Body of pancreas (tissue), 4 donors: ENCODE measurements at regions not wholly inside any gene's neighbourhood (a gene's known extent, or its start where the extent isn't known, plus 50 kb on each side); places are given as distances from the start of the nearest gene placed in this dataset.

Experiments
- ATAC-seq: fragments of 150-250 bp; one replicate; pipeline ENCODE4 v1.9.1; 2016
- DNase-seq, 4 donors: peaks; one replicate each; pipeline ENCODE4 v3.0.0-alpha.2; 2019
- H3K27ac ChIP-seq, 4 donors: fragments of 200-600 bp; sonication (generic); 1 replicate in 3 of 4; 2 replicates in 1 of 4; pipeline versions ENCODE4 v1.5.1 to v1.6.1; 2016 to 2019; ENCODE audit warnings: mild to moderate bottlenecking in 1 of 4, mixed read lengths in 1 of 4, moderate library complexity in 1 of 4
- H3K27me3 ChIP-seq, 2 donors: fragments of 200-600 bp; sonication (generic); one replicate each; pipeline ENCODE4 v1.6.0; 2016; ENCODE audit warnings: mild to moderate bottlenecking in 1 of 2
- H3K36me3 ChIP-seq, 2 donors: fragments of 200-600 bp; sonication (generic); replicated peaks in 1 of 2; 2 replicates each; pipeline ENCODE4 v1.5.1; 2016; ENCODE audit warnings: low read depth in 2 of 2; ENCODE audit not compliant: insufficient read depth in 1 of 2
- H3K4me1 ChIP-seq: fragments of 200-600 bp; sonication (generic); one replicate; pipeline ENCODE4 v1.6.0; 2016
- H3K4me3 ChIP-seq, 2 donors: fragments of 200-600 bp; sonication (generic); 1 replicate in 1 of 2; 2 replicates in 1 of 2; pipeline ENCODE4 v1.5.1; 2016 to 2019
- H3K9me3 ChIP-seq, 3 donors: fragments of 200-600 bp; sonication (generic); 1 replicate in 2 of 3; 2 replicates in 1 of 3; pipeline ENCODE4 v1.5.1; 2016
- POLR2A ChIP-seq, 3 donors: fragments of 450-650 bp; IDR thresholded peaks; one replicate each; pipeline ENCODE4 v1.6.1; 2016; ENCODE audit warnings: antibody characterized with exemption in 3 of 3, mild to moderate bottlenecking in 2 of 3
- WGBS, 2 donors: methylation state at CpG; one replicate each; pipeline ENCODE4 v1.1.5; 2017; 5-methylcytosine and 5-hydroxymethylcytosine counted together
- intact Hi-C: fragments of 100-400 bp; cut with DNase I; formaldehyde crosslinking; loops from one replicate; pipeline ENCODE4 v1.15.1; 2023
- TF ChIP-seq, protein P1 (sequence below), 7 experiments: fragments of 450-650 bp in 4 of 7; fragments of 200-600 bp in 3 of 7; sonication (generic) in 3 of 7; IDR thresholded peaks; one replicate each; pipeline ENCODE4 v1.5.1; 2016 to 2019; ENCODE audit warnings: antibody characterized with exemption in 7 of 7

DNA sequence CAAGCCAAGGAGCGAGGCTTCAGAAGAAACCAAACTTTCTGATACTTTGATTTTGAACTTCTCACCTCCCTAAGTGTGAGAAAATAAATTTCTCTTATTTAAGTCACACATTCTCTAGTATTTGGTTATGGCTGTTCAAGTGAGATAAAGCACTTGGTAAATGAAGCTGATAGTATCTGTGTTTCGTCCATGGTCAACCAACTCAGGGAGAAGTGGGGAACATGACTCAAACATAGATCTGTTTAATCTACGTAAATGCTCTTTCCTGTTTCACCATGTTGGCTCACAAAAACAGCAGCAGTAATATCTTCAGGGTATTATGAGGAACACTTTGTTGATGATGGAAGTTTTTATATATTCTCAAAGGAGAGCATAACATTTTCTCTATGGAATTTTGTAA is 2167.2 kb upstream of the C9orf72 start:
- Histone ChIP-seq H3K36me3 (no peaks in the 10 kb centered on the region), H3K27ac (no peak overlapping the region), H3K4me3 (no peak overlapping the region), H3K4me1 (no peaks in the 10 kb centered on the region), H3K9me3 (no peaks in the 10 kb centered on the region), H3K27me3 (no peaks in the 10 kb centered on the region)
- DNase-seq: no peak
- no peak for ATAC-seq
- intact Hi-C loops: no loop called here
- WGBS, 2 donors: 35 to 45% methylated on average over 3 of the region's 3 CpGs
- TF ChIP-seq POLR2A (IDR thresholded peaks at IDR 0.05): no peak
- TF ChIP-seq, protein P1, sequence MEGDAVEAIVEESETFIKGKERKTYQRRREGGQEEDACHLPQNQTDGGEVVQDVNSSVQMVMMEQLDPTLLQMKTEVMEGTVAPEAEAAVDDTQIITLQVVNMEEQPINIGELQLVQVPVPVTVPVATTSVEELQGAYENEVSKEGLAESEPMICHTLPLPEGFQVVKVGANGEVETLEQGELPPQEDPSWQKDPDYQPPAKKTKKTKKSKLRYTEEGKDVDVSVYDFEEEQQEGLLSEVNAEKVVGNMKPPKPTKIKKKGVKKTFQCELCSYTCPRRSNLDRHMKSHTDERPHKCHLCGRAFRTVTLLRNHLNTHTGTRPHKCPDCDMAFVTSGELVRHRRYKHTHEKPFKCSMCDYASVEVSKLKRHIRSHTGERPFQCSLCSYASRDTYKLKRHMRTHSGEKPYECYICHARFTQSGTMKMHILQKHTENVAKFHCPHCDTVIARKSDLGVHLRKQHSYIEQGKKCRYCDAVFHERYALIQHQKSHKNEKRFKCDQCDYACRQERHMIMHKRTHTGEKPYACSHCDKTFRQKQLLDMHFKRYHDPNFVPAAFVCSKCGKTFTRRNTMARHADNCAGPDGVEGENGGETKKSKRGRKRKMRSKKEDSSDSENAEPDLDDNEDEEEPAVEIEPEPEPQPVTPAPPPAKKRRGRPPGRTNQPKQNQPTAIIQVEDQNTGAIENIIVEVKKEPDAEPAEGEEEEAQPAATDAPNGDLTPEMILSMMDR (IDR thresholded peaks at IDR 0.05): no peak

DNA sequence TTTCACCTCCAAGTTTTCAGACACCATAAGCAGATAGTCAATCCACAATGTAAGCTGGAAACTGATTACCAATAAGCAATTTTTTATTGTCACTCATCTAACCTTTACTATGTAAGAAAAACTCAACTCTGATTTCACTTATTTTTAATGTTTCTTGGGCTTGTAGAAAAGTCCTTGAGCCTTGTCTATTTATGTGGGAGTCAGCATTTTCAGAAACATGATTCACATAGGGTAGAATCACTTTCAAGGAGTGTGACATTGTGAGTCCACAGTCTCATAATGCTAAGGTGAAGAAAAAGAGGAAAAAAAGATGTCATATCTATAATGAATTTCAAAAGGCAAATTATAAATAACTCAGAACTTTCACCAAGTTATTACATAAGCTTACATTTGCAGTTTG is 2167.9 kb upstream of the C9orf72 start:
- H3K27ac ChIP-seq: no peak overlapping the region
- H3K9me3 ChIP-seq: no peaks in the 10 kb centered on the region
- H3K4me3 ChIP-seq: no peak overlapping the region
- TF ChIP-seq, protein P1 (IDR thresholded peaks at IDR 0.05): no peak
- no peak for TF ChIP-seq POLR2A (IDR thresholded peaks at IDR 0.05)
- no peaks in the 10 kb centered on the region for H3K4me1 ChIP-seq
- no peaks in the 10 kb centered on the region for H3K36me3 ChIP-seq
- intact Hi-C loops: no loop called here
- DNase-seq (no peak), ATAC-seq (no peak)
- H3K27me3 ChIP-seq: no peaks in the 10 kb centered on the region

DNA sequence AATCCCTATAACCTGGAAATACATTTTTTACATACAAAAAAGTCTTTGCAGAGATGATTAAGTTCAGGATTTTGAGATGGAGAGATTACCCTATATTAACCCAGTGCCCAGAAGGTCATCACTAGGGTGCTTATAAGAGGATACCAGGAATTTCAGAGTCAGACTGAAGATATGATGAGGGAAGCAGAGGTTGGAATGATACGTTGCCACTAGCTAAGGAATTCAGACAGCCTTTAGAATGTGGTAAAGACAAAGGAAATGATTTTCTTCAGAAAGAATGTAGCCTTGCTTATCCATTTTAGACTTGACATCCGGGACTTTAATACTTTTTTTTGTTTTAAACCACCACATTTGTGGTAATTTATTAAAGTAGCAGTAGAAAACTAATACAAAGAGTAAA is 2176.8 kb upstream of the C9orf72 start:
- Histone ChIP-seq H3K36me3 (no peaks in the 10 kb centered on the region), H3K4me1 (no peaks in the 10 kb centered on the region), H3K4me3 (no peak overlapping the region), H3K27me3 (no peaks in the 10 kb centered on the region), H3K9me3 (no peaks in the 10 kb centered on the region), H3K27ac (no peak overlapping the region)
- TF ChIP-seq POLR2A (IDR thresholded peaks at IDR 0.05): no peak
- TF ChIP-seq, protein P1 (IDR thresholded peaks at IDR 0.05): no peak
- DNase-seq (no peak), ATAC-seq (no peak)
- intact Hi-C loops: no loop called here
- WGBS, 2 donors: 33 to 39% methylated on average over 2 of the region's 2 CpGs

DNA sequence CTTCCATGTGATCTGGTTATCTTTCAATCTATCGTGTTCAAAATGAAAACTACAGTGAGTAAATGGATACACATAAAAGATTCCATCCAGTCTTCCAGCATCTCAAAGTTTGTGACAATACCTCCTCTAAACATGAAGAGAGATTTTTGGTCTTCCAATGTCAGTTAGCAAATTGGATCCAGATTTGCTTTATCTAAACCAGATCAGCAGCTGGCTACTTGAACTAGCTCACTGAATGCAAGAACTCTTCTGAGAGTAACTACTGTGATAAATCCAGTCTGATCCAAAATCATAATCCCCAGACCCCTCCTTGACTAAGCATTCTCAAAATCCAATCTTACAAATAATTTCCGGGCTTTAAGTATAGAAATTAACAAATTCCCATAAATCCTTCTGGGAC is 2177.9 kb upstream of the C9orf72 start:
- intact Hi-C loops: no loop called here
- DNase-seq: no peak
- 60 to 65% methylated on average over 2 of the region's 2 CpGs for WGBS, 2 donors

DNA sequence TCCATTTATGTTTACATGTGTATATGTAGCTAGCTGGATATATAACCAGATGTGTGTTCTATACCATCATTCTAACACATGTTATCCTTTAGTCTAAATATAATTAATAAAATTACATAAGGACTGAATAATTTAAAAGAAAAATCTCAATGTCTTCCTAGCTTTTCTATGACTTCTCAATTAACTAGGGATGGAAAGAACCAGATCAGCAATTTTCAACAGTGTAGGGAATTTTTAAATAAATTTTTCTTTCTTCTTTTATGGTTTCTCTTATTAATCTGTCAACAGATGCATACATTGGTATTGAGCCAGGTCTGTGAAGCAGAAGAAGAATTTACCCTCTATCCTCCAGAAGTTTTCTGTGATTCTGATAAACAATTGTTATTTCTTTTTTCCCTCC is 2180.4 kb upstream of the C9orf72 start:
- Histone ChIP-seq H3K9me3 (no peaks in the 10 kb centered on the region), H3K4me3 (no peak overlapping the region), H3K27me3 (no peaks in the 10 kb centered on the region), H3K4me1 (no peaks in the 10 kb centered on the region), H3K36me3 (no peaks in the 10 kb centered on the region), H3K27ac (no peak overlapping the region)
- intact Hi-C loops: no loop called here
- DNase-seq (no peak), ATAC-seq (no peak)
- TF ChIP-seq, protein P1 (IDR thresholded peaks at IDR 0.05): no peak
- TF ChIP-seq POLR2A (IDR thresholded peaks at IDR 0.05): no peak

More for the DNA sequence above, 2177.9 kb upstream of the C9orf72 start:
- Histone ChIP-seq H3K4me1 (no peaks in the 10 kb centered on the region), H3K27me3 (no peaks in the 10 kb centered on the region), H3K27ac (no peak overlapping the region), H3K9me3 (no peaks in the 10 kb centered on the region), H3K36me3 (no peaks in the 10 kb centered on the region), H3K4me3 (no peak overlapping the region)
- TF ChIP-seq POLR2A (IDR thresholded peaks at IDR 0.05): no peak
- TF ChIP-seq, protein P1 (IDR thresholded peaks at IDR 0.05): no peak
- no peak for ATAC-seq
